Medulla oblongata (tissue), 1 donor: ENCODE measurements at regions not wholly inside any gene's neighbourhood (a gene's known extent, or its start where the extent isn't known, plus 50 kb on each side); places are given as distances from the start of the nearest gene placed in this dataset.

ENCODE experiments used
- DNase-seq: peaks from one replicate; pipeline ENCODE4 v3.0.0-alpha.2; 2015; ENCODE audit errors: extremely low spot score

DNA sequence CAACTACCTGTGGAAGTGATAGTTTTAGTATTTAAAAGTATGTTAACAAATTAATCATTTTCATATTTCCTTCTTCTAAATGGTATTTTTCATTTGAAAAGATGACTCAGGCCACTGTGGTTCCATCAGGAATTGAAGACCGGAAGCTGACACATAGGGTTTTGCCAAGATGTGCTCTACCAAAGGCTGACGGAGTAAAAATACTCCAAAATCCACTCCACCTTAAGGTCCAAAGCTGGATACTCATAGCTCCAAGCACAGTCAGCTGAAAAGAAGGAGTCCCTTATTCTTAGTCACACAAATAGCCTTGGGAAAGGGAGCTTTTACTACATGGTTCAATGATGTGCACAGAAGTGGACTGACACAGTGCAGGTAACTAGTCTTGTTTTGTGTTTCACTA lies 472.0 kb downstream of the ARAP2 start:
- no peak for DNase-seq

DNA sequence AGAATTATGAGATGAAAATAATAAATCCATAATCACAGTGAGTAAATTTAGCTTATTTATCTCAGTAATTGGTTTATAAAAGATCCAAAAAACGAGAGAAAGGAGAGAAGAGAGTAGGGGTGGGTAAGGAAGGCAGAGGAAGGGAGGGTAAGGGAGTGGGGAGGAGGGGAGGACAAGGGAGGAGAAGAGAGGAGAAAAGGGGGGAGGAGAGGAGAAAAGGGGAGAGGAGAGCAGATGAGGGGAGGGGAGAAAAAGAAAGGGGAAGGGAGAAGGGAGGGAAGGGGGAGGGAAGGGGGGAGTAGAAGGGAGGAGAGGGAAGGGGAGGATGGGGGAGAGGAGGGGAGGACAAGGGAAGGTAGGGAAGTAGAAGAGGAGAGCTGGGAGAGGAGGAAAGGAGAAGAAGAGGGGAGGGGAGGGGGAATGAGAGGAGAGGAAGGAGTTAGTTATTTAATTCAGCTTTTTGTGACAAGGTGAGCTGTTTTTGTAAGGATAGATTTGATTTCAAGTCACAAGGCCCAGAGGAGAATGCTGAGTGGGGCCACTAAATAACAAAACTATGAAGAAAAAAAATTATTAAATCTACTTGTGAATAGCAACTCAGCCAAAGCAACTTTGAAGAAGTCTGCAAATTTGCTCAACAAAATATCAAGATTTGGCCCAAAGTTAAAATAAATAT lies 454.3 kb downstream of the ARAP2 start:
- DNase-seq = no peak

DNA sequence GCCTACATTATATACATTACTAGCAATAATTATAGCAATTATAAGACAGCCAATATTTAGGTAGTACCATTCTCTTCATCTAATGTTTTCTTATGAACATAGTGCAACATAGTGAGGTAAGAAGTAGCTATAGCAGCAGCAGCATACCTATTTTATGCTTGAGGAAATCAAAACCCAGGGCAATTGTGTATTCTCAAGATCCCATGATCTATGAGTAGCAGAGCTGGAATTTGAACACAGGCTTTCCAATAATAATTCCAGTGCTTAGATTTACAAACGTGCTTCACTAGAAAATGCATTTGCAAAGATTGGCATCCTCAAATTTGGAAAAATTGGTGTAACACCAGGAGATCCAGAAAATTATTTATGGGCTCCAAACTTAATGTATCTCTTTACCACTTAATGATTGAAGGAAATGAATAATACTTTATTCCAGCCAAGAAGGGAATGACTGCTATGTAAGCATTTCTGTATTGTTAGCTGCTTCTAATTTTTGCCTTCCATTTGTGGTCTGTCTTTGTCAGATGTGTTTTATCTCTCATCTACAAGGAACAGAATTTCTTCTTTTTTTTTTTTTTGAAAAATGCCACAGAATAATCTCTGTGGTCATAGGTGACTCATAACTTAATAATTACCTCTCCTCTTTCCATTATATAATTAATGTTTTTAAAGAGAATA lies 451.1 kb downstream of the ARAP2 start:
- no peak for DNase-seq

DNA sequence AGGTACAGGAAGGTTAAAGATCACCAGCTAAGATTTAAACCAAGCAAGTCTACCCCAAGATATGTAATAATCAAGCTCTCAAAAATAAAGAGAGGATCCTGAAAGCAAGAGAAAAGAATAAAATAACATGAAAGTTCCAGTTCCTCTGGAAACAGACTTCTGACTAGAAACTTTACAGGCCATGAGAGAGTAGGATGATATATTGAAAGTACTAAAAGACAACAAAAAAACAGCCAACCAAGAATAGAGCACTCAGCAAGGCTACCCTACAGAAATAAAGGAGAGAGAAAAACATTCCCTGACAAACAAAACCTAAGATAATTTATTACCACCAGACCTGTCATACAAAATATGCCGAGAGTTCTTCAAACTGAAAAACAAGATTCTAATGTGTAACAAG lies 450.5 kb downstream of the ARAP2 start:
- no peak for DNase-seq

DNA sequence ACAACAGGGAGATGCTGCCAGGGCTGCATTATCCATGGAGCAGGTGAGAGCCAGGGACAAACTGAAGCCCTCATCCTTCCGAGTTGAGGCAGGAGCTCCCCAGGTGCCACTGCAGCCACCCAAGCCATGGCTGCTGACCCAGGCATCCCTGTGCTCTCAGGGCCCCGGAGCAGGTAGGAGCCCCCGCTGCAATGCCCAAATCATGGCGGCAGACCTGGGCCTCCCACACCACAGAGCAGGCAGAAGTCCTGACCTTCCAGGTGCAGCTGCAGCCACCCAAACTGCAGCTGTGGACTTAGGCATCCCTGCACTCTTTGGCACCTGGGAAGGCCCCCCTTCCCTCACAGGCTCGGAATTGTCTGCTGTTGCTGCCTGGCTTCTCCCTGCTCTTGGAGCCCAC lies 443.6 kb downstream of the ARAP2 start:
- DNase-seq = no peak

DNA sequence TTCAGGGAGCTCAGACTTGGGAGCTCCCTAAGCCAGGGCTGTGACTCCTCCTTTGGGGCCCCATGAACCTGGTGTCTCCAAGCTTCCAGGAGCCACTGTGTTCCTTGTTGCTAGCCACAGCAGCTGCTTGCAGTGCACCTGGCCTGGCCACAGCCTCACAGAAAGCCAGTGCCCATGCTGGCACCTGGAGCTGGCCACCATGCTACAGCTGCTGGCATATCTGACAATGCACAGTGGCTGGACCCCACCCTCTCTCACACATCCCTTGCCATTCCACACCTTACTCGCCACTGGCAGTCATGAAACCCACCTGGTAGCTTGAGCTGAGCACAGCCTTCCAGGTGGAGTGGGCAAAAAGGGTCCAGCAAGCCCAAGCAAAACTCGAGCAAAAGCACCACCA lies 441.7 kb downstream of the ARAP2 start:
- no peak for DNase-seq

DNA sequence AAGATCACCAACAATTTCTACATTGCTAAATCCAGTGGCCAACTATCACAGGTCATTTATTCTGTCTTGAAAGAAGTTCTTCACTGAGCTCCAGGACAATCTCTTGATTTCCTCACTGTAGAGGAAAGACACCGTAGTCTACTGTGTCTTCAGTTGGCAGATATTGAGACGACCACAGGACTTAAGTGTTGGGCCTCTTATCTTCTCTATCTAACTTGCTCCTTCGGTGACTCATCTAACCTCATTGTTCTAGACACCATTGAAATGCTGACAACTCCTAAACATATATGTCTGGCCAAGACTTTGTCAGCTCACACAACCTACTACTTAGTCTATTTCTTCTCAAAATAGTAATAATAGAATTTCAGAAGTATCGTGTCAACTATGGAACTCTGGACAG lies 425.8 kb downstream of the ARAP2 start:
- DNase-seq = no peak

DNA sequence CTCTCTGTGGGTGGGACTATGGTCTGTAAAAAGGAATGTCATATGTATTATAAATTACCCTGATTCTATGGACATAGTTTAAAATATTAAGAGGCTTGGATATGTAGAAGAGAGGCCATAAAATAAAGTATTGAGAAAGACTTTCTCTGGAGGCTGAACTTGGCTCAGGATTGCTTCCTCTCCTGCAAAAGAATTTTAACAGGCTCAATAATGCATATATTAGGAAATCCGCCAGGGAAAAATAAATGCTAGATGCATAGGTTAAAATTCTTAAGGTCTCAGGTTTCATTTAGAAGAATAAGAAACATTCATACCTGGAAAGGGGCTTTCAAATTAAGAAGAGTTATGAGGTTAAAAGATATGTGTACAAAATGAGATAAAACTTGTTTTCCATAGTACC lies 424.3 kb downstream of the ARAP2 start:
- no peak for DNase-seq

DNA sequence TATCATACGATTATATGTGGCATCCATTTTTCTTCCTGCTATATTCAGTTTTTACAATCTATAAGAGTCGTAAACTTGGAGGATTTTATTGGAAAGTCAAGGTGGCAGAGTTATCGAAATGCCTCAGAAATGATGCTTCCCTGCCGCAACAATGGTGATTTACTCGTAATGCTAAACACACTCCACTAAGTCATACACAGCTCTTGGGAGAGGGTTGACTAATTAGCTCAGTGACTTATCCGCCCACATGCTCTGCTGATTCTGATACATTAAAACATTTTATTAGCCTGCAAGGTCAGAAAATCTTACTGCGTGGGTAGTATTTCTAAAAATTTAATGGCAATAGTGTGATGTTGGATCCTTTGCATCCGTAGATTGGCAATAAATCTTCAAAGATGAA lies 420.1 kb downstream of the ARAP2 start:
- DNase-seq = no peak

DNA sequence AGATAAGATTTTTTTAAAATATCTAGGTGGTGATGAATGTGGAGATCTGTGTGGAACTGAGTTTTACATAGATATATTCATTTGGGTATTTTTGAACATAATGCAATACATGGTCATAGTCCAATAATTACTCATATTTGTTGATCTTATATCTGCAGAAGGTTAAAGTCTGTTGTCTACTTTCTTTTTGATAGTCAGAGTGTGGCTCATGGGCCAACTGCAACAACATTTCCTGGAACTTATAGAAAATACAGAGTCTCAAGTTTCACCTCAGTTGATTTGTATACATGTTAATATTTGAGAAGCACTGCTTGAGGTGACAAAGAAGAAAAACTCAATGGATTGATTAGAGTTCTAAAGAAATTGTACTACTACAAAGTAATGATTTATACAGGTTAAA lies 408.4 kb downstream of the ARAP2 start:
- no peak for DNase-seq

DNA sequence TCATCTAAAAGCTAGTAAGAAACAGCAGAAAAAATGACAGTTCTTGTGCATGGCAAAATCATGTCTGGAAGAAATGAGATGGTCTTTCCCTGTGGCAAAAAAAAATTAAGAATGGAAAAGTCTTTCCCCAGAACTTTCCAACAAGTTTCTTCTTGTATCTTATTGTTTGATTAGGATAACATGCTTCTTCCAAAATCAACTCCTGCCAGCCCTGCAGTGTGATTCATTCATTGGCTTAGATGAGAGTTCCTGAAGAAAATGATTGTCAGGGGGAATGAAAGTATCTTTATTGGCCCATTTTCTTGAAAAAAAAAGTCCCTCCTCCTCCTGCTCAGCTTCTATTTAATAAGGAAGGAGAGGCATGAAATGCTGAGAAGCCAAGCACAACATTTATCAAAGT lies 407.7 kb downstream of the ARAP2 start:
- DNase-seq = no peak

DNA sequence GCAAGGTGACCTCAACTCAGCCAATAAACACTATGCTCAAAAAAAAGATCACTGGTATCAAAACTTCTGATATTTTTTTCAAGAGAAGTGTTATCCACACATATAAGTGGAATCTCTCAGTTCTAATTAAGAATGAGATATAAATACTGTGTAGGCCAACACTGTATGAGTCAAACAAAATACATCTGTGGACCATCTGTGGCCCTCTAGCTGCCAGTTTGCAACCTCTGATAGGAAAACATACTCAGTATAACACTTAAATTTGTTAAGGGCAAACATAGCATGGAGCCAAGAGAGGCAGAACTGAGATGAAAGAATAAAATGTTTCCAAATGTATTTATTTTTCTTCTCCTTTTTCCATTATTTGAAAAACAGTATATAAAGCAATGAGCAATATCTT lies 377.3 kb downstream of the ARAP2 start:
- no peak for DNase-seq

DNA sequence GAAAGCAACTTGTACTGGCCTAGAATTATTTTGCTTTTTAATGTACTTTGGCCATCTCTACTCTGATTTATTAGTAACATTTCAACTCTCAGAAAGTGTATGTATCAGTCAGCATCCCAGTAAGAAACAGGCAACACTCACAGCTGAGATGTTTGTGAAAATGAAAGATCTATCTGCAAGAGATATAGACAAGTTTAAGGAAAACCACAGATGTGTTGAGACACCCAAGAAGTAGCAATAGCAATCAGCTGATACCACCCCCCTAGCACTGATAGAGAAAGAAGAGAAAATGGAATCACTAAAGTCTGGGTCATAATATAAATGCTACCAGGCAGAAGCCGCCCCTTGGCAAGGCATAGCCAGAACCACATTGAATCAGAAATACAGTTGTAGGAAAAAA lies 372.0 kb downstream of the ARAP2 start:
- DNase-seq = no peak

DNA sequence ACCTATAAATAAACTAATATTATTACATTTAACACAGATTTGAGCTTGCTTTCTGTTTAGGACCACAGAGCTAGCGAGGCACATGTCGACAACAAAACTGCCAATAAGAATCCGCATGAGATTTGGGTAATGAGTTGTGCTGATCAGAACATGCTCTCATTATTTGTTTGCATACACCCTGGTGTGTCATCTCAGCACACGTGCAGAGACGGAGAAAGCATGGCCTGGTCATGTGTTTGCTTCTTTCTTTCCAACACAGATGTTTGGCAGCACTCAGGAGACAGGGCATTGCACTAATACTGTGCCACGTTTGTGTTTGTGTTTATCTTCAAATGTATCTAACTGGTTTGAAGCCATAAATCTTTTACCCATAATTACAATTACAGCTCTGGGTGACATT lies 364.8 kb downstream of the ARAP2 start:
- no peak for DNase-seq

DNA sequence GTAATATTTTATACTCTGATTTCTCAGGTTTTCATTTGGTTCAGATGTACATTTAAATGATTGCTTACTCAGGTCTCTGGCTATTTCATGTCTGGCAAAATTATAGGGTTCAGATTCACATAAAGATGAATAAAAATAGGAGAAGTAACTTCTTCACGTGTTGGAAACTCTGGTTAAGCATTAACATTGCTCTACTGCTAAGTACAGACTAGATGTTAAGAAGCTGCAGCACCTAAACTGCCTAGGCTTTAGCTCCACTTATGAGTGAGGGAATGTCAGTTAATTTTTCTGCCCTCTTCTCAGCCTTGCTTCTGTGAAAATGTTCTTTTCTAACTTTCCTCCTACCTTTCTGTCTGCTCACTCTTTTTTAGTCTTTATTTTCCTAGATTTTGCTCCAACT lies 361.2 kb downstream of the ARAP2 start:
- no peak for DNase-seq

DNA sequence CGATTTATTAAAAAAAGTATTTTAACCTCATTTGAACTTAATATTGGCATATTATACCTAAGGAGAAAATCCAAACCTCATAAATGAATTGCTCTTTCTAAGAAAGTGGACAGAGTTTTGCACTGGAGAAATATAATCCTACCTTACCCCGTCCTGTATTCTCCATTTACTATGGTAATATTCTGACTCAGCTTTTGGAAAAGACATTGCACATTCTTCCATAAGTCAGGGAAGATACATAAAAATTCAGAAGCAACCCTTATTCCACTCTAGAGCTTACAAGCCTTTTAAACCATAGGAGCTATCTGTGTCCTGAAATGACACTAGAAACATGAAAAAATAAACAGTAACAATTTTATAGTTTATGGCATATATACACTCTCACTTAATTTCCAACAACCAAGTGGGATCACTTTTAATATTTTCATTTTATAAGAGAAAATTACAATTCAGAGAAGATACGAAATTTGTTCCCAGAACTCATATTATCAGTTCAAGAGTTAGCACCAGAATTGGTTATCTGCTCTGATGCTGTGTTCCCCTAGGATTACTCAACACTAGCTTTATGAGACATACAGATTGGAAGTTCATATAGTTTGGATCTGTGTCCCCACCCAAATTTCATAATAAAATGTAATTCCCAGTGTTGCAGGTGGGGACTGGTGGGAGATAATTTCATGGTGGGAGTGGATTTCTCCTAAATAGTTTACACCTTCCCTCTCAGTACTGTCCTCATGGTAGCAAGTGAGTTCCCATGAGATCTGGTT lies 359.4 kb downstream of the ARAP2 start:
- DNase-seq = no peak

DNA sequence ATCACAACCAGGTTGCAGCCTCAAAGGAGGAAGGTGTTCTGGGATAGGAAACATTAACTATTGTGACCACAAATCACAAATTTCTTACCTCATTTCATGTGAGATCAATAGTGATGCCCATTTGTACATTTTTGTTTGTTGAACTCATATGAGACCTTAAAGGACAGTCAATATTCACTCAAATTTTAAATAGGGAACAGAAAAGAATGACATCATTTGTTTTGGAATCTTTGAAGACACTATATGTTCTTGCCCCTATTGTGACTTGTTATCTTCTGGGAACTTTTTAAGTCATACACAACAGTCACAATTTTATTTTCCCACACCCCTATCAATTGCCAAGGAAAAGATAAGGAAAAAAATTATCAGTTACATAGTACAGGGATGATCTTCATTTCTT lies 346.5 kb downstream of the ARAP2 start:
- no peak for DNase-seq

DNA sequence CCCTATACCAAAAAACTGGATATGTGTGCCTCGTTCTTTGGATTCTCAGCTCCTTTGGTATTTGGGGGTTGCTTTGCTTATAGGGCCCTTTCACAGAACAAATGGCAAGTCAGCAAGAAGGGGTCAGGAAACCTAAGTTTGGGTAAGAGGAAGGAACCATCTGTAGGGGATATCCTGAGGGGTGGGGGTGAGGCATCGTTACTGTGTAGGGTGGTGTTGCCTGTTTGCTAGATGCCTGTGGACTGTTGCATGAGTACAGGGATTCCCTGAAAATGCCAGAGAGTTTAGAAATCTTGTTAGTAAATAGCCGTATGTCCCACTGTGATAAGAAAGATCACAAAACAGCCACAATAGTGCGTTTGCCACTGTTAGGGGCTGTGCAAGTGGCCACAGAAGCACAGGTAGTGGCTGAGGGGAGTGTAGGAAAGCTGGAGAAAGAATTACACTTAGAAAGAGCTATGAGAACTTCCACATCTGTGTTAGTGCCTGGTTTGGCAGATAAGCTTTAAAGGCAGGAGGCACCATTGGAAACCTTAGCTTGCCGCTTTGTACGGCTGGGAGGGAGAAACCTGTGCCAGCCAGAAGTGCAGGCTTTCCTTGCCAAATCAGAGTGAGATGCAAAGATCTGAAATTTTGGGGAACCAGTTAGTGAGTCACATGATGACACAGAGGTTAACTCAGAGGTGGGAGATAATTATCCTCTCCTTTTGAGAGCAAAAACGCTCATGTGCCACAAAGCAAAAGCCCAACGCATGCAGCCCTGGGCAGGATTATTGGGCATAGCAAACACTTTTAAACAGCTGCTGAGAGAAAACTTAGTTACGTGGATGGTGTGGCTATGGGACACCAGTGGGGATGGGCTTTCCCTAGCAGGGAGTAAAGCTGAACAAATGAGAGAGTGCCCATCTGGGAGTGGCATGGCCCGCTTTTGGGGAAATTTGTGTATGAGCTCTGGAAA lies 343.7 kb downstream of the ARAP2 start:
- no peak for DNase-seq

DNA sequence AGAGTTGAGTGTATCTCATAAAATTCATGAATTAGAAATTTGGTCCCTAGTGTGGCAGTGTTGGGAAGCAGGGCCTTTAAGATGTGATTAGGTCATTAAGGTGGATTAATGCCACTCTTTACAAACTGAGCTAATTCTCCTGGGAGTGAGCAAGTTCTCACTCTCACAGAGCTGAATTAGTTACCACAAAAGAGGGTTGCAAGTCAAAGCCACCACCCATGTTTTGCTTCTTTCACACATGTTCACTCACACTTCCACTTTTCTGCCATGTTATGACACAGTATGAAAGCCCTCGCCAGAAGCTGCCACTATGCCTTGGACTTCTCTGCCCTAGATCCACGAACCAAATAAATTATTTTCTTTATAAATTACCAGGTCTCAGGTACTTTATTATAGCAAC lies 332.1 kb downstream of the ARAP2 start:
- no peak for DNase-seq

DNA sequence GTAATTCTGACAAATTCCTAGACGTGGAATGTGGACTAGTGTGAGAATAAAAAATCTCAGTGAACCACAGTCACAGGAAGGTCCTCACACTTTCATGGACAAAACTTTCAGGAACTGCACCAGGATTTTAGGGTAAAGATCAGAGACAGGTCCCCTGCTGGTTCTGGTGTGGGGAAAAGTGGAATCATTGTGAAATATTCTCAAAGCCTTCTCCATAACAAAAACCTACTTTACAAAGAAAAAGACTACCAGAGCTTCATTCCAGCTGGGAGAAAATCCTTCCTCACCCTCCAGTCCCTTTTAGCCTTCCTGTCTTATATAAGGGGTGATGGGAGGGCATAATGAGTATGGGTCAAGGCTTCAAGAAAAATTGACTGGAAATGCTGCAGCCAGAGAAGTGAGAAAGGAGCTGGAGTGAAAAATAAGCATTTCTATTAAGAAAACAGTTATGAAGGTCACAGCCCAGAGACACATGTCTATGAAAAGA lies 325.8 kb downstream of the ARAP2 start:
- DNase-seq = no peak

DNA sequence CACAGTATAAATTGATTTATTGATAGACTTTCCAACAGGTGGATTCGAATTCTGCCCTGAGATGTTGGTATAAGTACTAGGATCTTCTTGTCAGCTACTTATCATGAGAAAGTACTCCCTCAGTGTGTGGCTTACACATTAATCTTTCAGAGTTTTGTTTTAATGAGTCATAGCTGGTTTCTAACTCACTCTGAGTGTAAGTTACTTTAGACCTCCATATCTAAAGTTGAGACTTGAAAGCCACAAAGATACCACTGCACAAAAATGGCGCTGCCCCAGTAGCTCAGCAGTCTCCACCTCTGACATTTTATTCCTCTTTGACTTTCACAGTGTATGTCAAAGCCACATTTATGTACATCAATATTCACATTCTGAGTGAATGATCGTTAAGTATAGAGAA lies 318.5 kb downstream of the ARAP2 start:
- DNase-seq = no peak

DNA sequence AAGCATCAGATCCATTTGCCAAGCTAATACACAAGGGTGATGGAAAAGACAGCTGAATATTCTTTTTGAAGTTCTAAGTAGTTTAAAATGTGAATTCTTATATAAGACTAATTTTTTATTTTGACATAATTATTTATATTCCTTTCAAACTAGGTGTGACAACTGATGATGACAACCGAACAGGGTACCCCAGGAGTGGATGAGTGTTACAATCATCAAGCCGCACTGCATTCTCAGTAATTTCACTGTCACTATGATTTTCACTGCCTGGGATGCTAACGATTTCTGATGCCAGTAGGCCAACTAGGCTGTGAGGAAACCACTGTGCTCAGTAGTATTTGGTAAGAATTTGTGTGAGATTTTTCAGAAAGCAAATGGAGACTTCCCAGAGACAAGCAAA lies 317.5 kb downstream of the ARAP2 start:
- no peak for DNase-seq
